Stimulated activated naive CD8-positive, alpha-beta T cell treated with anti-CD3 and anti-CD28 coated beads, Interleukin-15, Interleukin-2, amounts not matched to agents 100 U/mL and 50 U/mL, for 24 hours (primary cell): ENCODE measurements at regions not wholly inside any gene's neighbourhood (a gene's known extent, or its start where the extent isn't known, plus 50 kb on each side); places are given as distances from the start of the nearest gene placed in this dataset.
"Not testable (repeated sequence)": the region's sequence is repeated elsewhere in the genome, so short reads cannot be mapped to it uniquely, and the experiment has no call there.

Experiments used
- ATAC-seq: fragments of 150-1000 bp; cut with Tn5 transposase; one replicate; pipeline ENCODE4 v1.10.0; 2021
- DNase-seq: peaks from one replicate; pipeline ENCODE4 v3.0.0; 2021

GRCh38 chr5:68991279-68992084 lies 102.3 kb upstream of the SLC30A5 start:
- ATAC-seq = no peak

GRCh38 chr5:68994645-68995044 lies 99.2 kb upstream of the SLC30A5 start:
- DNase-seq (no peak), ATAC-seq (no peak)

More at GRCh38 chr5:68991279-68992084, 102.3 kb upstream of the SLC30A5 start:
- DNase-seq = no peak

GRCh38 chr5:68995845-68996545 lies 97.8 kb upstream of the SLC30A5 start:
- DNase-seq (no peak), ATAC-seq (no peak)

GRCh38 chr5:68999181-68999580 lies 94.6 kb upstream of the SLC30A5 start:
- ATAC-seq (no peak), DNase-seq (no peak)

- DNase-seq (no peak), ATAC-seq (no peak)
Observed at GRCh38 chr5:69000216-69000919, 93.4 kb upstream of the SLC30A5 start.

- no peak for DNase-seq
- ATAC-seq = no peak
Observed at GRCh38 chr5:69000949-69001348, 92.9 kb upstream of the SLC30A5 start.

GRCh38 chr5:69001627-69002026 lies 92.2 kb upstream of the SLC30A5 start:
- no peak for ATAC-seq

GRCh38 chr5:69004127-69004526 lies 89.7 kb upstream of the SLC30A5 start:
- no peak for DNase-seq
- ATAC-seq = no peak

More at GRCh38 chr5:69001627-69002026, 92.2 kb upstream of the SLC30A5 start:
- DNase-seq = no peak

- ATAC-seq (no peak), DNase-seq (no peak)
Observed at GRCh38 chr5:69004676-69005075, 89.1 kb upstream of the SLC30A5 start.

GRCh38 chr5:69006030-69006429 lies 87.8 kb upstream of the SLC30A5 start:
- ATAC-seq (no peak), DNase-seq (no peak)

GRCh38 chr5:69007163-69007562 lies 86.7 kb upstream of the SLC30A5 start:
- DNase-seq (no peak), ATAC-seq (no peak)

- DNase-seq (peak; percentile 77), ATAC-seq (peak; percentile 59)
Observed at GRCh38 chr5:69007726-69008368, 86.0 kb upstream of the SLC30A5 start.

- ATAC-seq (no peak), DNase-seq (no peak)
Observed at GRCh38 chr5:69010476-69010875, 83.3 kb upstream of the SLC30A5 start.

GRCh38 chr5:69011910-69012309 lies 81.9 kb upstream of the SLC30A5 start:
- DNase-seq = no peak
- no peak for ATAC-seq

GRCh38 chr5:69013481-69013880 lies 80.3 kb upstream of the SLC30A5 start:
- ATAC-seq (no peak), DNase-seq (no peak)

GRCh38 chr5:69014007-69014406 lies 79.8 kb upstream of the SLC30A5 start:
- ATAC-seq, DNase-seq: not testable (repeated sequence)

- DNase-seq (no peak), ATAC-seq (no peak)
Observed at GRCh38 chr5:69019668-69020375, 74.0 kb upstream of the SLC30A5 start.

- ATAC-seq = peak; percentile 65
- no peak for DNase-seq
Observed at GRCh38 chr5:69024241-69024651, 69.6 kb upstream of the SLC30A5 start.

GRCh38 chr5:69029292-69029691 lies 64.5 kb upstream of the SLC30A5 start:
- ATAC-seq (no peak), DNase-seq (no peak)

- no peak for ATAC-seq
- no peak for DNase-seq
Observed at GRCh38 chr5:69030358-69031062, 63.3 kb upstream of the SLC30A5 start.

GRCh38 chr5:69032009-69032408 lies 61.8 kb upstream of the SLC30A5 start:
- DNase-seq = no peak
- no peak for ATAC-seq
